ENCODE measurements at regions not wholly inside any gene's neighbourhood (a gene's known extent, or its start where the extent isn't known, plus 50 kb on each side); places are given as distances from the start of the nearest gene placed in this dataset.

DNA sequence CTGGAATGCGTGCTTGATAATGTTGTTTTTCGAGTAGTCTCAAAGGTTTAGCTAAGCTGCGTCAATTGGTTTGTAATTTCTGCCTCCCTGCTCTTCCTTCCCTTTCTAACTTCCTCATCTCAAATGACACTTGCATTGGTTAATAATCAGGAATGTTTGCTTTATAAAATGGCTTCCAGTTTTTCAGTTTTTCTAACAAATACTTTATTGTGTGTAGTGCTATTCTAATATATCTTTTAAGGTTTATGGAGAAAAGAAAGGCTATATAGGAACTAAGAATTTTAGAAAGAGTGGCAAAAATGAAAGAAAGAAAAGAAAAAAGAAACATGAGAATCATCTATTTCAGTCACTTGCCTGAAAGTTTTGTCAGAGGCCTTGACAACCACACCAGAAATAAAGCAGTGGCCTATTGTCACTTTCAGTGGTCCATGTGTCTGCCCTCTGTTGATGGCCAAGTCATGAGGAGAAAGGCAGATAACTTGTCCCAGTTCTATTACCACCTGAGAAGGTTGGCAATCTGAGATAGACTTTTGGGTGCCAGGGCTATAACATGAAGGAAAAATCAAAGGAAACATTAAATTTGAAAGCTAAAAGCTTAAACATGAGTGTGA is 221.9 kb upstream of the KITLG start:
- DNase-seq: peak; percentile 2

DNA sequence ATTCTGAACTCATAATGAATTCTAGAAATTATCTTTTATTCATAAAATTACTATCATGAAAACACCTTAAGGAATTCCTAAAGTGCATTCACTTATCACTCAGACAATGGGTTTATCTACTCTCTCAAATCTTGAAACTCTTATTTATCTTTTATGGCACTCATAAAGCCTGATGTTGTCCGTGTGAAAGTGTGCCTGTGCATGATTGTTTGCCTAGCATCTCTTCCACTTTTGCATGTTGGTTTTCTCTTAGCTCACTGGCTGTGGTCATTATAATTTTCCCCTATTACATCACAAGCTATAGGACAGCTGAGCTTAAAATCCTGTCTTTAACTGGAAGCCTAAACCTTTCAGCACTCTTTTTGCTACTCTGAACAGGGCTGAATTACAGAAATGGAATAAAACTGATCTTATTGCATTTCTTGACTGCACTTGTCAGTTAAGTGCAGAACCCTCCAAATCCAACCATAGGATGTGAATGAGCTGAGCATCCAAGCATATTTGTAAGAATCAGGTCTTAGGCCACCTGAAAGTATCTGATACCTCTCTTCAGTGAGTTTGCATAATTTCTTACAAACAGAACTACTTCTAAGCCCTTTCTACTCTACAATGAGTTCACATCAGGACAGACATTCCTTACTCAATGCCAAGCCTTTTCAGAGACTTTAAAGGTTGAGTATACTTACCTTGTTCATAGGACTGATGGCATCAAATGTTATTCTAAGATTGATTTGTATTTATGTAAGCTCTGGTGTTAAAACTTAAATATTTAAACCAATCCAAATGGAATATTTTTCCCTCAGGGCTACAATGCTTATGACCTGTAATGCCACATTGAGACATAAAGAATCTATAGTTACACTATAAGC is 221.2 kb upstream of the KITLG start:
- DNase-seq: no peak

DNA sequence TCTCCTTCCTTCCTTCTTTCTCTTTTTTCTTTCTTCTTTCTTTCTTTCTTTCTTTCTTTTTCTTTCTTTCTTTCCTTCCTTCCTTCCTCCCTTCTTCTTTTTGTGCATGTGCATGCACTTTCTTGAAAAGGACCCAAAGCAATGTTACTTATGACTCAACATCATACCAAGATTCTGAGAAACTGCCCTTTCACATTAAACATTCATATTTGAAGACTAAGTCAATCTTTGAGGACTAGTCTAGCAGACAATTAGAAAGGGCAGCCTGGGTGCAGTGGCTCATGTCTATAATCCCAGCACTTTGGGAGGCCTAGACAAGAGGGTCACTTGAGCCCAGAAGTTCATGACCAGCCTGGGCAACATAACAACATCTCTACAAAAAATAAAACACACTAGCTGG is 212.8 kb upstream of the KITLG start:
- no peak for DNase-seq

DNA sequence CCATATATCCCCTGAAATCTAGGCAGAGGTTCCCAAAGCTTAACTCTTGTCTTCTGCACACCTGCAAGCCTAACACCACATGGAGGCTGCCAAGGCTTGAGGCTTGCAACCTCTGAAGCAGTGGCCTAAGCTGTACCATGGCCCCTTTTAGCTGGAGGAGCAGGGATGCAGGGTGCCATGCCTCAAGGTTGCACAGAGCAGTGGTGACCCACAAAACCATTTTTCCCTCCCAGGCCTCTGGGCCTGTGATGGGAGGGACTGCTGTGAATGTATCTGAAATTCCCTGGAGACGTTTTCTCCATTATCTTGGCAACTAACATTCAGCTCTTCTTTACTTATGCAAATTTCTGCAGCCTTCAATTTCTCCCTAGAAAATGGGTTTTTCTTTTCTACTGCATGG is 210.0 kb upstream of the KITLG start:
- DNase-seq: no peak

DNA sequence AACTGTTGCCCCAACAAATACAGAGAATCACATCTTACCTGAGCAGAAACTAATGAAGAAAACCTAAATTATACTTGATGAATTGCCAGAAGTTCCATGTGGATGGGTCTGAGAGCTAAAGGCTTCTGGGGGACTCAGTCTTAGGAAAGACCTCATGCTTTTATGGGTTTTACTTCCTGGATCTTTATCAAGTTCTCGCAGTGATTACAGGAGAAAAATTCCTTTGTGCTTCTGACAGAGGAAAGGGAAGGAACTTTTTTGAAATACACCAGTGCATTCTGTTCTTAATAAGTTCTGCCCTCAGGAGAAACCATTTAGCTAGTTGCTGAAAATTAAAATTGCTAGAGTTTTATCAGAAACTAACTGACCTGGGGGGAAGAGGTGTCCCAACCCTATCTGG is 203.9 kb upstream of the KITLG start:
- DNase-seq: no peak

DNA sequence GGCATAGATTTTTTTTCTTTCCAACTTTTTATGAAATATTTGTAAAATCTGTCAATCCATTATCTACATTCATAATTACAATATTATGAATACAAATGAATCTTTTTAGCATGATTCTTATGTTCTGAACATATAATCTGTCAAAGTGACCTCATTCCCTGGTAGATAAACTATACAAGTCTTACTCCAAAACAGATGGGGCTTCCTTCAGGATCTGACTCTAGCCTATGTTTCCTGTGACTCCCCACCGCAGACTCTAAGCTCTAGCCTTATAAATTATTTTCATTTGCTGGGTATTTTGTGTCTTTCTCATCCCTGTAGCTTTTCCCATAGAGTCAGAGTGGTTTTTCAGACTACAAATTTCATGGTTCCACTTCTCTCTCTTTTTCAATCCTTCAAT is 202.1 kb upstream of the KITLG start:
- no peak for DNase-seq

DNA sequence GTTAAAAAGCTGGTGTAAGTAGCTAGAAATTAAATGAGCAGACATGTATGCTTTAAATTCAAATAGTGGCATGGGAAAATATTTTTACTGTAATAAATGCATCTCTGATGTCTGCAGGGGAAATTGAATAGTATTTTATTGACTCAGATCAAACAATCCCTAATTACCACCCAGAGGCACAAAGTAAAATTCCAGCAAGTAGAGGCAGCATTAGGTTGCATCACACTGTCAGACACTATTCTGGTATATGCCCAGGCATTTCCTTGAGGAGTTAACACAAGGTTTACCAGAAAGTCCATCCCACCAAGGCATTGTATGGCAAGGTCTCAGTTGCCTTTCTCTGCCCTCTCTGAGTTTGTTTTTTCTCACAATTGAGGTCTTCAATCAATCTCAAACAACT is 201.6 kb upstream of the KITLG start:
- DNase-seq: no peak

DNA sequence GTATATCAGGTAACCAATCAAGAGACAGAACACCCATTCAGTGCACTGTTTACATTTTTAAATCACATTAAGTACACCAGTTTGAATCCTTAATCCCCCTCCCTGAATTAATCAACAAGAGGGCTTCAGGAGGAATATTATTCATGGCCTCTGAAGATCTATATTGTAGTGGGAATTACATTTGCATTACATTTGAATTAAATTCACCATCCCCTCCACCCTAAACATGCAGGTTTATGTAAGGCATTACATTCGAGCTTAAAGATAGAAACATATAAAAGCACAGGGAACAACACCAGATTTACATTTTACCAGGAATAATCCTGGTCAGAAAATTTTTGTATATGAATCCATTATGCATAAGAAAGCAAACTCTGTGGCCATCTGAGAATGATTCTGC is 197.8 kb upstream of the KITLG start:
- no peak for DNase-seq

DNA sequence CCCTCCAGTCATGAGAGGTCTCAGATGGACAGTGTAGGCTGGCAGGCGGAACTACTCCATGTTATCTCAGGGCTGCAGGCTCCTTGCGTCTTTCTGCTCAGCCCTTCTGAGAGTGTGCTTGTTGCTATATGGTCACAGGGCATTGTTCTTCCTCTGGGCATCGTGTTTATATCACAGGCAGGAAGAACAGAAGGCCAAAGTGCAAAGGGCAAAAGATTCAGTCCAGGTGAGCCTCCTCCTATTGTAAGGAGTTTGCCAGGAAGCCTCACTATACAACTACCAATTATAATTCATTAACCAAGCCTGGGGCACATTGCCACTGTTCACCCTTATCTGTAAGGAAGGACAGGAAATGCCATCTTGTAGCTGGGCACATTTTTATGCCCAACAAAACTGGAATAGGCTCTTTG is 195.5 kb upstream of the KITLG start:
- no peak for DNase-seq

DNA sequence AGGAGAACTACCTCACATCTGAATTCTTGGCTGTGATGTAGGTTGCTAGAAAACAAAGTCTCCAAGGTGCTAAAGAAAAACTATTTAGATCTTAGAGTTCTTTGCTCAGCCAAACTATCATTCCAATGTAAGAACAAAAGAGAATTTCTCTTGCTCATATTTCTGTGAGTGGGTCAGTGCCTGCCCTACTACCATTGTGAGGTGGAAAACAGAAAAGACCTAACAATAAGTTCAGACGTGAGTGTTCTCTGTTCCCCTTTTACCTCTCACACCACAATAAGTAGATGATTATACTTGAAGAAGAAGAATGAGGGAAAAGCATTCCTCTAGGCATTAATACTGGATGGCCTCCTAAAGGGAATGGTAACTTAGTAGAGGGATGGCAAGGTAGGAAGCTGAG is 187.4 kb upstream of the KITLG start:
- no peak for DNase-seq

DNA sequence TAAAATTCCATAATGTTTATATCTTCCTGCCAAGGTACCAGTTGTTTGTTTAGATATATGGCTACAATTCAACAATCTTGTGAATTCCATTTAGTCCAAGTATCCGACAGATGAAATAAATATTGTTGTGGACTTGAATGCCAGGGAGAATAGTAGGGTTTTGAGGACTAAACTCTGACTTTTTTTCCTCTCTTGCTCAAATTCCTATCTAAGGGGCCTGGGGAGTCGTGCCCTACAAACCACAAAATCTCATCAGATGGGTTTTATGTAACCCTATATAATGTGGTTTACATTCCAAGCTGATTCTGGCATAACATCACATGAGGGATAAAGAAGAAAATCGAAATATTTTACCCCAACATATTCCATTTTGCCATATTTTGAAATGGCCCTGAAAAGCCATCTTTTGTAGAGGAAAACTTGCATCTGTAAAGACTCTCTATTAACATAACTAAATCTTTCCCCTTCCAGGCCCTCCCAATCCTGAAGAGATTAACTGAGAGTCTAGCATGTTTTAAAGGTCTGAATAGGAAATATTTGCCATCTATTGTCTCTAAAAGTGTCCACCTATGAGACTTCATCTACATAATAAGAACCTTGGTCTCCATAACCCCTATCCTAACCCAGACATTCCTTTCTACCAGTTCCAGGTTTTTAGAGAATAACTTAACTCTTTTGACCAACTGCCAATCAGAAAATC is 184.7 kb upstream of the KITLG start:
- no peak for DNase-seq

DNA sequence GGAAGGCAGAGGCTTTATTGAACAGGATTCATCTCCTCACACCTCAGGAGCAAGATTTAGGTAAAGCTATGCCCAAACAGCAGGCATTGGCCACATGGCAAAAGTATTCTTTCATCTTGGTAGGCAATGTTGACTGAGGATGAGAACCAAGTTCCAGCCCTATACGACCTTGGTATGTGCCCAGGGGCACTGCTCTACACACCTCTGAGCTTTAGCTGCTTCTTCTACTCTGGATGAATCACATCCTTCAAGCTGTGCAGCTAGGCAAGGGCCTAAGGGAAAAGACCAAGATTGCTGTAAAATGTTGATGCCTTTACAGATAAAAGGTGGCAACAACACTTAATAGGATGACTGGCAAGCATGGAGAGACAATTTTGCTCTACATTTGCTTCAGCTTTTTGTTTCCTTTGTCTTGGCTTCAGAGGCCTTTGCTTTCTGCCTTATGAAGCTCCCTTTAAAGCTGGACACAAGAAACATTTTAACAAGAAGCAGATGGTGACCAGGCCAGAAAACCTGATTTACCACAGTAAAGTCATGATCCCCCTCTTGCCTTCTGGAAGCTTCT is 183.3 kb upstream of the KITLG start:
- DNase-seq: no peak

DNA sequence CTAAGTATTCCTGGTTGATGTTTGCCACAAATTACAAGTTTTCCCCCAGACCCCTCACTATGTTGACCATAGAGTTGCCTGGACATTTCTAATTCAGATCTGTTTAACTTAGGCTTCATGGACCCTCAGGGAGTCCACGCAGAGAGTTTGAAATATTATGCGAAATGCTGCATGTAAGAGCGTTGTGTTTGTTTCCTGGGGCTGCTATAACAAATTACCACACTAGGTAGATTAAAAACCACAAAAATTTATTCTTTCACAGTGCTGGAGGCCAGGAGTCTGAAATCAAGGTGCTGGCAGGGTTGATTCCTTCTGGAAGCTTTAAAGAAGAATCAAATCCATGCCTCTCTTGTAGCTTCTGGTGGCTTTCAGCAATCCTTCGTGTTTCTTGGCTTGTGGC is 177.9 kb upstream of the KITLG start:
- no peak for DNase-seq

DNA sequence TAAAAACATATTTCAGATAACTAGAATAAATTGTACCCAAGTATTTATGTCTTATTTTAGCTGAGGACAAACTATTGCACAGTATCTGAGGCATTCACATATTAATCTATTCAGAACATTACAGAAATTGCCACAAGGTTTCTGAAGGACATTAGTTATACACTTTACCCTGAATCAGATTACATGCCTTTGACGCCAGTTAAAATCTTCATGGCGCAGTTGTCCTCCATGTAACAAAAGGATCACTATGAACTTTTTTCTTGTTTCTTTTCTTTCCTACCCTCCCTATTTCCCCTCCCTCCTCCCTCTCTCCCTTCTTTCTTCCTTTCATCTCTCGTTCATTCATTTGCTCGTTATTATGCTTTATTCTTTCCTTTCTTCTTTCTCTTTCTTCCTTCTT is 176.6 kb upstream of the KITLG start:
- no peak for DNase-seq

DNA sequence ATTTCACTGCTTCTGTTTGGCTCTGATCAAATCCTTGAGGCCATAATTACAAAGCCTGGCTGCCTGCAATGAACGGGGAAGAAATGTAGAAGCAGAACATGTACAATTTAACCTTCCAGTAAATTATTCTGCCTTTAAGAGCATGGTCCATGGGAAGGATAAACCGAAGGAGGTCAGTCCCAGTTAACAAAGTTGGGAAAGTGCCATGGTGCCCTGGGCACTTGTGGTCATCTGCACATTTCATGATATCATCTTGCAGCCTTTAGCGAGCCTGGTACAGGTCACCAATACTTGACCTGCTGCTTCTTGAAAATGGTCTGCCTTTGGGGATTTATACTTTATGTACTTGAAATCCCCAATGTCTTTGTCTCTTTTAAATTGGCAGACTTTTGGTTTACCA is 175.9 kb upstream of the KITLG start:
- no peak for DNase-seq

DNA sequence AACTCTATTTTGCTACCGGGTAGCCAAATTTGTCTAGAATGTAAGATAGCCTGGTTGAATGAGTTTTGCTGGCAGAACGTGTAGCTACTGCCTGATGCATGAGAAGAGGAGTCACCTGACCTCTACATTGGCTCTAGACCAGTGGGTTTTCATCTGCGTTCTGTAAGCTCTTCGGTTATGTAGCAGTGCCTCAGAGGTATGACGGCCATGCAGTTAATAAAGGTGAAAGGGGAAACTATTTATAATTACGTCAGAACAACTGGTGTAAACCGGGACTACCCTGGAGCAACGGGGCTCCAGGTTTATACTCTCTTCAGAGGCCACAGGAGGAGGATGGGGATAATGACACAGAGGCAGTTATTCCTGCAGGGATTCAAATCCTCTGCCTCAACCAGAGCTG is 173.4 kb upstream of the KITLG start:
- no peak for DNase-seq

DNA sequence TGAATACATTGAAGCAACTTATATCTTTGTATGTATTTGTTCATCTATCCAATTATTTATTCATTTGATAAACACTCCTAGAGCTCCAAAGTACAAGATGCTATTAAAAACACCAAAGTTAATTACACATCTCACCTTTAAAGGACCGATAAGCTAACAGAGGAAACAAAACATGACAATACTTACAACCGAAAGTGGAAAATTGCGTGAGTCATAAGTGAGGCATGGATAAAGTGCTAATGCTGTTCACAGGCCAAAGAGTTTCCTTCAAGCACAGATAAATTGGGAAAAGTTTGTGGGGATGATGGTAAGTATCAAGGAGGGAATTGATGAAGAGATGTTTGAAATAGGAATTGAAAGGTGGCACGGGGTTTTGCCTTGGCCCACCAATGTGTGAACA is 172.8 kb upstream of the KITLG start:
- no peak for DNase-seq

DNA sequence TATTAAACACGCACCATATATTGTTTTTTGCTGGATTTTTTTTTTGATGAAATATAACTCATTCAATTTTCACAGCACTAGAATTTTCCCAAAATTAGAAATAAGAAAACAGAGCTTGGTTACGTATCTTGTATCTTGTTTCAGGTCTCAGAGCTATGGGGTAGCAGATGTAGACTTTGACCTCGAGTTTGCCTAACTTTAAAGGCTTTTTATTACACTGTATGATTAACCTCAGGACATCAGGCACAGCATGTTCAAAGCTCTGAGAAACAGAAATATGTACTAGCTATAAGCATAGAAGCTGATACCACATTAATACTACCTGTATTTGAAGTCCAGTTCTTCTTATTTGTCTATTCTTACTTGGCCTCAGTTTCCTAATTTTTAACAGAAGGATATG is 171.9 kb upstream of the KITLG start:
- no peak for DNase-seq

DNA sequence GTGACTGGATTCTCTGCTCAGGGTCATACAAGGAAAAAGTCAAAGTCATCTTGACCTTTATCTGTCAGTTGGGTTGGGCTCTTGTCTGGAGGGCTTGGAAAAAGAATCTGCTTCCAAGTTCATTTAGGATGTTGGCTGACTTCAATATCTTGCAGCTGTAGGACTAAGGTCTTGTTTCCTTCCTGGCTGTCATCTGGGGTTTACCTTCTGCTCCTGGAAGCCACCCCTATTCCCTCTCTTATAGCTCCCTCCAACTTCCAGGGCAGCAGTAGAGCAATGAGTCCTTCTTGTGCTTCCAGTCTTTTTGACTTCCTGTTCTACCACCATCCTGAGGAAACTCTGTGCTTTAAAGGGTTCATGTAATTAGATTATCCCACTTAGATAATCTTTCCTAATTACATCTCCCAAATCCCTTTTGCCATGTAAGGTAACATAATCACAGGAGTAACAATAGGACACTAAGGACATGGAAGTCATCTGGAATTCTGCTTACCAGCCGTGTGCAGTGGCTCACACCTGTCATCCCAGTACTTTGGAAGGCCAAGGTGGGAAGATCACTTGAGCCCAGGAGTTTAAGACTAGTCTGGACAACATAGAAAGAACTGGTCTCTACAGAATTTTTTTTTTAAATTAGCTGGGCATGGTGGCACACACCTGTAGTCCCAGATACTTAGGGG is 170.7 kb upstream of the KITLG start:
- no peak for DNase-seq

DNA sequence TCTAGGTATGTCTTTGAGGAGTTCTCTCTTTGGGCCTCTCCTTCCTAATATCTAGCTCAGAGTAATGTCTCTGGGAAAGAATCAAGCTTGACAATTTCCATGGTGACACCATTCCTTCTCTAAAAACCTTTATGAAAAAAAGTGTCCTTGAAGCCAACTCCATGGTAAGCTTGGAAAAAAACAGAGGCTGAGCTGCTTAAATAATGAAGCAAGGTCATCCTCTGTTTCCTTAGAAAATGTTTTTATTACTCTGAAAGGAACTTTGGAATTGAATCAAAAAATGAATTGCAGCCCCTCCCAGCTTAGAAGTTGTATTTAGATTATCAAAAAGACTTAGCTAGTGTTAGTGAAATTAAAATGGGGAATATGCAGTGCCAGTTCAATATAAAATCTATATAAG is 166.1 kb upstream of the KITLG start:
- no peak for DNase-seq

DNA sequence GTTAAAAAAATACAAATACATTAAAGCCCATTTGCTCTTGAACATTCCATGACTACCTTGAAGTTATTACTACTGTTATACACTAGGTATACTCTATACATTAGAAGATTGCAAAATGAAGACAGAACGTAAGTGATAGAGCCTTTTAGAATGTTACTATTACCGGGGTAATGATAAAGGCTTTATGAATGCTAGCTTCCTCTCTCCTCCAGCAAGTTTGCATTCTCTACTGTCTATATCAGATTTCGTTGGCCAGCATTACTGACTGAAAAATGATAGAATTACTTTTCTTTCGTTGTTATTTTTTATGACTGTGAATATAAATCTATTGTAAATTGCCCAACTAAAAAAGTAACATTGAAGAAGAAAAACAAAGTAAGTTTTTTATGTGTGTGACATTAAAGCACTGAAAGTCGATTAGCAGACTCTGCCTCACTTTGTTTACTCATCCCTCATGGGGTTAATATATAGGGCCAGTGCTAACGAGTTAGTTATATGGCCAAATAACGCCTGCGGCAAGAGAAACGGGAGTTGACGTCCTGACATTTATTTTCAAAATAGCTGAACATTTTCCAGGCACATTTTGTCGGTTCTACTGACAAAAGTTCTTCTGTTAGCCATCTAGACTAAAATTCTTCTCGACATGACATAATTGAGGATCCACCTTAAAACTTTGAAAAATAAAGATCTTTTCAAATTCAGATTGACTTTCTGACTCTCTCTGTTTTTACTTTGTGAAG is 163.8 kb upstream of the KITLG start:
- DNase-seq: no peak

DNA sequence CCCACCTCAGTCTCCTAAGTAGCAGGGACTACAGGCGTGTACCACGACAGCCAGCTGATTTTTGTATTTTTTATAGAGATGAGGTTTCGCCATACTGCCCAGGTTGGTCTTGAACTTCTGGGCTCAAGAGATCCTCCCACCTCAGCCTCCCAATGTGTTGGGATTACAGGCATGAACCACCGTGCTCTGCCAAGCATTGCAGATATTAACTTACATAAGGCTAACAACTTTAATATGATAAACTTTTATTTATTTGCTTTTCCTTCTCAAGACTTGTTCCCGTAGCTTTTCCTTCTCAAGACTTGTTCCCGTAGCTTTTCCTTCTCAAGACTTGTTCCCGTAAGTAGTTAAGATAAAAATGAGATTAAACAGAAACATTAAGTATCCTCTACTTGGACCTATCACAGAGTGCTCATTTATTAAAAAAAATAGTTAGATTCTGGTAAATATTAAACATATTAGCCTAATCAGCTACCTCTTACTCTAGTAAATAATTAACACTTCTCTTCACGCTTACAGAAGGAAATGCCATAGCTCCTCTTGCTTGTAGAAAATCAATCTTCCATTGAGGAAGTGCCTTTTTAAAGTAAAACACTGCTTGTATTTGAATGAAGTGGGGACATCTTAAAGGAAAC is 157.7 kb upstream of the KITLG start:
- no peak for DNase-seq

All from GDM1 (cell line).